ENCODE measurements at regions not wholly inside any gene's neighbourhood (a gene's known extent, or its start where the extent isn't known, plus 50 kb on each side); places are given as distances from the start of the nearest gene placed in this dataset.

DNA sequence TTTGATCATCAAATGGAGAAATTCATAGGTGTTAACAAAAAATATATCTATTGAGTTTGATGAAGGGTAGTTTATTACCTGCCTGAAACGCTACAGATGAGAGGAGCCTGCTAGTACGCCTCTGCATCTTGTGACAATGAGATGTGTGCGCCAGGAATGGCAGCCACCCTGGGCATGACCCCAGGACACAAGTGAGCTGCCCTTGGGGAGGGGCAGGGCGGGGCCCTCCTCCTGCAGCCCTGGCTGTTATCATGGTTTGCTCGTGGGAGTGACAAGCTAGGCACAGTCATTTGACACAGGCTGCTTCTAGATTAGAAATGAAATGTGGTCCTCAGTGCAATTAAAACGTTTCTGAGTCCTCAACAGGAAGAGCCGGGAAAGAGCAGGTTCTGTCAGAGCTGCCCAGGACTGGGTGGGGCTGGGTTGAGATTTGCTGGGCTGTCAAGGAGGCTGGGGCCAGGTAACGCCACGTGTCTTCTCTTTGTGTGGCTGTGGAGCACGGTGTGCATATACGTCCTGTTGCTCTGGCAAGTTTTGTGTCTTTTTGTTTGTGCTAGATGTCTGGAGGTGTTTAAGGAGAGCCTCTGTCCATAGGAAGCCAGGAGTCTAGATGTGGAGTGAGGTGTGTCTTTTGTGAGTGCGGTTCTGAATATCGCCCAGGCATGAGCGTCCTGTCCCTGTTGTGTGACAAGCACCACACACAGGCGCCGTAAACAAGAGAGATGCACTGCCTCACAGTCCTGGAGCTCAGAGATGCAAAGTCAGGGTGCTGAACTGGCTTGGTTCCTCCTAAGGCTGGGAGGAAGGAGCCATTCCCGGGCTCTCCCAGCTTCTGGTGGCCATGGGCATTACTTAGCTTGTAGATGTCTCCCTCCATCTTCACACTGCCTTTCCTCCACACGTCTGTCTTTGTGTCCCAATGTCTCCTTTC lies 129.0 kb upstream of the IRX4 start:
- DNase-seq (ENCODE audit: low spot score), result no peak

DNA sequence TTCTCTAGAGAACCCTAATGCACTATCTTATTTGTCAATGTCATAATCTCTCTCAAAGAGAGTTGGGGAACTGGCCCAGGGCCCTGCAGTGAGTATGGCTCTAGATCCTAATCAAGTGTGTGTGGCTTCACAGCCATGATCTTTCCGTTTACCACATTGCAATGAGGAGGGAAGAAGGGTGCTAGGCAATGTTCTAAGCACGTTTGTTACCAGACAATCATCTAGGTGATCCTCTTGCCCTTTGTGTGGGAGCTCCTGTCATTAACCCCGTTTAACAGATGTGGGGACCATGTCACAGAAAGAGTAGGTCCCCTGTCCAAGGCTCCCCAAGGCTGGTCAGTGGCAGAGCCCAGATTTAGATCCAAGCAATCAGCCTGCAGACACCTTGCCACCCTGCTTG lies 128.2 kb upstream of the IRX4 start:
- DNase-seq (ENCODE audit: low spot score), result no peak

DNA sequence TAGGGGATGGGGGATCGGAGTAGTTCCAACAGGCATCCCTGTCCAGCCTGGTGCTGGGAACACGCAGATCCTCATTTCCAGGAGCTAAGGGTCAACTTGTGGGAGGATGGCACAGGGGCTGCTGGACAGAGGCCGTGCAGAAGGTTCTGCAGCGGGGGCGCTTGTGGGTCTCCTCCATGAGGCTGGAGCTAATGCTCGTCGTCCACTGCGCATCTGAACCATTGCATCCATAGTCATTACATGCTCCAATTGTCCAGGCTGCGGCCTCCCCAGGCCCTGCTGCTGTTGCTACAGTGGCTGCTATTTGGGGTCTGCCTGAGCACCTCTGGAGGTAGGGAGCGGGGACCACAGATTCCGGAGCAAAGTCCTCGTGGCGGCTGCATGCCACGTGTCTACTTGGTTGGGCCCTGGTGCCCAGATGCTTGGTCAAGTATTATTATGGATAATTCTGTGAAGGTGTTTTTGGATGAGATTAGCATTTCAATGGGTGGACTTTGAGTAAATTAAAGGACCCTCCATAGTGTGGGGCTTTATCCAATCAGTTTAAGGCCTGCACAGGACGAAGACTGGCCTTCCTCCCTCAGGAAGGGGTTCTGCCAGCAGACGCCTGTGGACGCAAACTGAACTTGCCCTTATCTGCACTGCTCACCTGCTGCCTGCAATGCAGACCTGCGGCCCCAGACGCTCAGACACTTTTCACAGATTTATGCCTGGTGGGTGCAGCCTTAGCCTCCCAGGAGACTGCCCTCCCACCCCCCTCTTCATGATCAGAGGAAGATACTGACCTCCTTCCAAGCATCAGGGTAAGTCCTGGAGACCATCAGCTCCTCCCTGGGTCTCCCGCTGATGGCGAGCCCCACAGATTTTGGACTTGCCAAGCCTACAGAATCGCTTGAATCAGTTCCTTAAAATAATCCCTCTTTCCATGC lies 127.5 kb upstream of the IRX4 start:
- DNase-seq (ENCODE audit: low spot score), result no peak

DNA sequence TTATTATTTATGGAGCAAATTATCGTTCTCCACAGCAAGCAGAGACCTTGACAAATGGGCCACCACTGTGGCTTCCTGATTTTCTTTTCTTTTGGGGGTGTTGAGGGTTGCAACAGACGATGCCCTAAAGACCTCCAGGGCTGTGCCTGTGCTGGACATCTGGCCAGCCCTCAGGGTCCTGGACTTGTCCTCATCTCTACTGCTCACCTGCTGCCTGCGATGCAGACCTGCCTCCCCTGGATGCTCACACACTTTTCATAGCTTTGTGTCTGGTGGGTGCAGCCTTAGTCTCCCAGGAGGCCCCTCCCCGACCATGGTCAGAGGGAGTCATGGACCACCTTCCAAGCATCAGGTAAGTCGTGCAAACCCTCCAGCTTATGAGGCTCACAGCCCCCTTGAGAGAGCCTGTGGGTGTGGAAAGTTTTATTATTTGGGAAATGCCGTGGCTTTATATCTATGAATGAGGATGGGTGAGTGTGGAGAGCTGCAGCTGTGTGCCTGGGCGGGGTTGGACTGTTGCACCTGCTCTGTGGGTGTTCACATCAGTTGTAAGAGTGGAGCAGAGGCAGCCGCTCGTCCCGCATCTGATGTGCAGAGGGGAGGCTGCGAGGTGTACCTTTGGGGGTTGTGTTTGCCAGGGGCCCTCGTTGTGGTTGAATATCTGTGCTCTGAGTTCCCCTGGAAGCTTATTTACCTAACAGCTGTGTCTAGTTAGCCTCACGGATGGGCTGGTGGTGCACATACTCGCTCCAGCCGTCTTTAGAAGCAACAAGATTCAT lies 126.3 kb upstream of the IRX4 start:
- DNase-seq (ENCODE audit: low spot score), result no peak

DNA sequence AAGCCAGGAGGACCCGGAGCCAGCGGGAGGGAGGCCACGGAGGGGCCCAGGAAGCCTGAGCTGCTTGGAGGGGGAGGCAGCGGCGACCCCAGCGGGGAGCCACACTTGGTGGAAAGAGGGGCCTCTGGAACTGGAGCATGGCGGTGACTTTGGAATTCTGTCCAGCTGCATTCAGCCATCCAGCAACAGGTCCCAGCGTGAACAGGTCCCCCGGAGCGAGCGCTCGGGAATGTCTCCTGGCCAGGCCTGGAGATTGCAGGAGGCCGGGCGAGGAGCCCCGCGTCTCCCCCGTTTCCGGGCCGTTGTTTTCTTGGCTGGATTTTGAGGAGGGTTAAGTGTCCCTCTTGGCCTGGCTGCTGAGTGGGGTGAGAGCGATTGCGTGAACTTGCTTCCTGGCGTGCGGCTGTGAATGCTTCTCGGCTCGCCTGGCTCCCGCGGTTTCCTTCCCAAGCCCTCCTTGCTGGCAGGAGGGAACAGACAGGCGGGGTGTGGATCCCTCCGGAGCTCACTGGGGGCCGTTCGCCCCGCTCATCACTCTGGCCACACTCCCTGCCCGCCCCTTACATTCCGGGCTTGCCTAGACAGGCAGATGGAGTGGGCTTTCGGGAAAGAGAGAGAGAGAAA lies 125.3 kb upstream of the IRX4 start:
- no peak for DNase-seq (ENCODE audit: low spot score)

DNA sequence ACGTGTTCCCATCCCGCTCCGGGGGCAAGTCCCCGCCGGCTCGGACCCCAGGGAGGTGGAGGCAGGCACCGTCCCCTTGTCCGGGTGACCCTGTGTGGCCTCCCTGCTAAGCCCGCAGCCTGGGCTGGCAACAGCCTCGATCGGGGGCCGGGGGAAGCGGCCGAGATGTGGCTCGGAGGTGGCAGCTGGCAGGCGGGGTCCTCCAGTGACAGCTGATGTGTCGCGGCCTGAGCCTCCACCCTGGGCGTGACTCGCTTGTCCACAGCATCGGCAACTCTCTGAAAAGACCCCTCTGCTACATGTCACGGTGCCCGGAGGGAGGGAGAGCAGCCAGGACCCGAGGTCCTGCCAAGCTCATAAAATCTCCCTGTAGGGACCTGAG lies 124.8 kb upstream of the IRX4 start:
- DNase-seq (ENCODE audit: low spot score), result no peak

DNA sequence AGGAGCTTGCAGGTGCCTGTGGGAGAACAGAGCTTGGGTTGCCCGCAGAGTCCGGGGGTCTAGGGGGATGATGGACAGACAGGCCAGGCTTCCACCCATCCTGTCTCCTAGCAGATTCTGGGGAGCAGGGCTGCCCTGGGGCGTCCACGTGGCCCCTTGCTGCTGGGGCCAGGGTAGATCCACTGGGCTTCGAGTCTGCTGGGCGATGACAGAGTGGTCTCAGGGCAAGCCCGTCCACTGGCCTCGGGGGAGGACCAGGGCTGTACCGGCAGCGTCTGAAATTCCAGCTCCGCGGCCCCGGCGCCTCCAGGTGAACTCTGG lies 124.2 kb upstream of the IRX4 start:
- DNase-seq (ENCODE audit: low spot score), result no peak

DNA sequence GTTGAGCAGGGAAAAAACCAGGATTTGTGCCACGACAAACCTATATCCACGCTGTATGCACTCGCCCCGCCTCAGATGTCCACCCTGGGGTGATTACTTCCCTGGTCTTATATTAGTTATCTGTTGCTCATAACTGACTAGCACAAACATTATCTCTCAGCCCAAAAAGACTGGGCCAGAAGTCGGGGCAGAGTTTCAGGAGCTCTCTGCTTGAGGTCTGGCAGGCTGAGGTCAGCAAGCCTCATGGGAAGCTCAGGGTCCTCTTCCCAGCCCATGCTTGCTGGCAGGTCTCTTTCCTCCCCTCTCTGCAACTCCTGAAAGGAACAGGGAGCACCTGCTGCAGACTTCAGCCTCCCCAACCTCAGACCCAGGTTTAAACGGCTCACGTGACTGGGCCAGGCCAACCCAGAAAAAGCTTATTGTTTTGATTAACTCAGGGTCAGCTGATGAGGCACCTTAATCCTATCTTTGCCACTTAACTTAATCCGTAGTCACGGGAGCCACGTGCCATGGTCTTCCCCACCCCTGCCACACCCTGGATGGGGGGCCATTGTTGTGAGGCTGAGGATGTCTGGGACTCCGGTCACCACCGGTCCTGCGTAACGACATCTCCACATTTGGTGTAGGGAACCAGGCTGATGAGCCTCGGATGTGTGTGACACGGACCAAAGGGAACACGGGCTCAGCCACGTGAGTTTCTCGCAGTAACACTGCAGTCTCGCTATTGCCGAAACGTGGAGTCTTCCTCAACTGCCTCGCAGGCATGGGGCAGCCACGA lies 123.7 kb upstream of the IRX4 start:
- no peak for DNase-seq (ENCODE audit: low spot score)

DNA sequence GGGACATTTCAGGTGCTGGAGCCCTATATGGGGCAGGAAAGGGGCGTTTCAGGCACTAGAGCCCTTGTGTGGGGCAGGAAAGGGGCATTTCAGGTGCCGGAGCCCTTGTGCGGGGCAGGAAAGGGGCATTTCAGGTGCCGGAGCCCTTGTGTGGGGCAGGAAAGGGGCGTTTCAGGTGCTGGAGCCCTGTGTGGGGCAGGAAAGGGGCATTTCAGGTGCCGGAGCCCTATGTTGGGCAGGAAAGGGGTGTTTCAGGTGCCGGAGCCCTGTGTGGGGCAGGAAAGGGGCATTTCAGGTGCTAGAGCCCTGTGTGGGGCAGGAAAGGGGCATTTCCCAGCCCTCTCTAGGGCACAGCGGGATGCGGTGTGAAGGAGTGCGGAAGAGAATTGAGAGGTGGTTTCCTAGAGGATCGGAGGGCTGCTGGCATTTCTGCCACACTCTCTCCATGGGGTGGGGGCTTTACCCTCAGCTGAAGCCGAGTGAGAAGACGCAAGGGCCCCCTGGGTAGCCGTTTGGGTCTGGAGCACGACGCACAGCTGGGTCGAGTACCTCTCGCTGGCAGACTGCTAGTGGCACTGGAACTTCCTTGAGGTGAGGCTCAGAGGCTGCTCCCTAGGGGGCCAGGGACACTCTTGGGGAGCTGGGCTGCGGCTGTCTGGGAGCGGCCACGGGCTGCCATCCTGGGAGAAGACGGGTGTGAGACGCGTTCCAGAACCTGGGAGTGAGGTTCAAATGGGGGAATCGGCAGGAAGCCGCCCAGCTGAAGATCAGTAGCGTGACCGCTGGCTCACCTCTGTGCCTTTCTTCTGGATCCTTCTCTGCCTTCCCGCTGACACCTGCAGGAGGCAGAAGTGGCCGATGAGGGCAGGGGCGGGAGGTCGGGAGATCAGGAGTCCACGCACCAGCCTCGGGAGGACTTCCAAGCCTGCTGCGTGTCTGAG lies 122.6 kb upstream of the IRX4 start:
- DNase-seq (ENCODE audit: low spot score), result no peak

DNA sequence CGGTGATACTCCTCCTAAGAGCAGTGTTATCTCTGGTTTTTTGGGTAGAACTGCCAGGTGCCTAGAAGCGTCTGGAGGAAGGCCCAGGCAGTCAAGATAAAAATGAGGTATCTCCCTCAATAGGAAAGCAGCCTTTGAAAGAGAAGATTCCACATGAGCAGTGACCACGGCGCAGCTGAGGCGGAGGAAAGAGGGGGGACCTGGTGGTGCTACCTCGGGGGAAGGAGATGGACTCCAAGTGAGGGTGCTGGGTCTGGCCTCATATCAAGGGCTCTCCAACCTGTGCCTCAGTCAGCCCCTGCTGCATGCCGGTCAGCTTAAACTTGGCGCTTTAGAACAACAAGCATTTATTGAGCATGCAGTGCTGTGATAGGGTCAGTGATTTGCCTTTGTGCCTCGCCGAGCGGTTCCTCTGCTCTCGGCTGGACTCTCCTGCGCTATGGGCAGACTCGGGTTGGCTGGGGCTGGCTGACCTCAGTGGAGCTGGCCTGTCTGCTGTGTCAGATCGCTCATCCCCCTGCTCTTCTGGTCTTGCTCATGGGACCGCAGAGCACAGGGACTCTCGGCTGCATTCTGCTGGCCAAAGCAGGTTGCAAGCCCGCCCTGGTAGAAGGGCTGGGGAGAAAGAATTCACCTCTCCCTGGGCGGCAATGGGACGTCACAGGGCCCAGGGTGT lies 121.1 kb upstream of the IRX4 start:
- no peak for DNase-seq (ENCODE audit: low spot score)

DNA sequence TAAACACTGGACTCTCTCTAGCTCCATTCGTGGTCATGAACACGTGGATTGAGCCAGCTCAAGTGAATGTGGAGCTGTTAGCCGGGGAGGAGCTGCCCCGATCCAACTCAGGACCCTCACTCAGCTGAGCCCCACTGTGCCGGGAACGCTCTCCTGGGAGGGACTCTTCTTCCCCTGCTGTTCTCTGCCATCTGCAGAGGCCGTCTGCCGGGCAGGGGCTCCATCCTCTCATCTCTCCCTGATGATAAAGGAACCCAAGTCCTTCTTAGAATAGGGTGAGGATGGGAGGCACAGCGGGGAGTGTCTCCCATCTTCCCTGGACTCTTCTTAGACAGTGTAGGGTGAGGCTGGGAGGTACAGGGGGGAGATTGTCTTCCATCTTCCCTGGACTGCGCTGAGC lies 120.5 kb upstream of the IRX4 start:
- no peak for DNase-seq (ENCODE audit: low spot score)

DNA sequence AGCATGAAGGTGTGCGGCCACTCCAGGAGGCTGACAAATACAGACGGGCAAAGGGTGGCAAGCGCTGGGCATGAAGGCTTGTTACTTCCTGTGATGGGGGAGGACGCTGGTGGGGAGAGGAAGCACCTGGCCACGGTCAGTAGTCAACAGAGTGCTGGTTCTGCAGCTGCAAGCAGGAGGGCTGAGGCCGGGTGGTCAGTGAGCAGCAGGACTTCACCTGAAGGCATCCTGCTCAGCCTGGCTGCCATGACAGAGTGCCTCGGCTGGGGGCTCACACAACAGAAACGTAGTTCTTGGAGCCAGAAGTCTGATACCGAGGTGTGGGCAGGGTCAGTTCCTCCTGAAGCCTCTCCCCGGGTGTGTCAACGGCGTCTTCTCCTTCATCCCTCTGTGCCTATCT lies 118.6 kb upstream of the IRX4 start:
- DNase-seq (ENCODE audit: low spot score), result no peak

DNA sequence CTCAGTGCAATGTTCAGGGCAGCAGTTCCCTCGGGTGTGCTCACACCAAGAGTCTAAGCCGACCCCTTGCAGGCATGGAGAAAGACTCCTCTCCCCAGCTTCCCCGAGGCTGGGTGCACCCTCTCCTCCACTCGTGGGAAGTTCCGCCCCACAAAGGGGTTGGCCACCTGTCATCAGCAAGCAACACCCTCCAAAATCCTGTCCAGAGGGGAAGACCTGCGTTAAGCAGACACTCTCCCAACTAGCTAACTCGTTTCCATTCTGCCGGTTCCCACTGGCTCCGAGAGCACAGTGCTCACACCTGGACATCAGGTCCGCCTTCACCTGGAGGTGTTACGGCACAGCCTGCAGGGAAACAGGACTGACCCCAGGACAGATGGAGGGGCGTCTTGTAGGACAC lies 117.9 kb upstream of the IRX4 start:
- DNase-seq (ENCODE audit: low spot score), result no peak

DNA sequence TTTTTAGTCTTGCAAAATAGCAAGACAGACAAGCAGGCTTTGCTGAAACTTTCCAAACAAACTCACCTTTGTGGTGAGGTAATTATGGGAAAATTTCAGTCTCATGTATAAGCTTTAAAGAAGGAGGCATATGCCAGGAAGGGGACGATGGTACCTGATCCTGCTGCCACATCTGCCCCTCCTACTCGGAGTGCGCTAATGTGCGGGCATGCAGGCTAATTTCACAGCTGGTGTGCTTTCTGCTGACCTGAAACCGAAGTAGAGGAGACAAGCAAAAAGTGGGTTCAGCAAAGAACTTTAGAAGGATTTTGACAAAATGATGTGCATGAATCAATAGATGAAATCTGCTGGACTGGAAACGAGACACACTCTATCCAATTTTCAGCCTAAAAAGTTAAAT lies 117.1 kb upstream of the IRX4 start:
- no peak for DNase-seq (ENCODE audit: low spot score)

DNA sequence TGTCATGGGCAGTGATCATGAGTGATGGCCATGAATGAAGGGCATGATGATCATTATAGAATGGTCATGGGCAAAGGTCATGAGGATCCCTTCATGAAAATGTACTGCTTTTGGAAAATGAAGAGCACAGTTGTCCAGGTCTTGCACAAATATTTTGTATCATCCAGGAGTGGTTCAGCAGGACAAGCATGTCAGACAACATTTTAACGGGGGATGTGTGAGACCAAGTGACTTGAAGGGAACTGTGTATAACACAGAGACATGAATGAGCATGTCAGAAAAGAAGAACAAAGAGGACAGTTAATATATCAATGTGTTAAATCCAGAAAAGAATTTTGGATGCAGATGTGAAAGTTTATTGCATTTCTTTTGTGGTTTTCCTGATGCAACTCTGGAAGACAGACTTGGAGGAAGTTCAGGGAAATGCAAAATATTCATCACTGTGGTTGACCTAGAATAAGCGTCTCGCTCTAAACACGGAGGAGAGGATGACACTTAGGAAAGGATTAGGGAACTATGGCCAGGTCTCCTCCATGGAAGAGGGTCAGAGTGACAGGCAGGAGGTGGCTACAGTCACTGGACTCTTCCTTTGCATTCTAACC lies 116.1 kb upstream of the IRX4 start:
- DNase-seq (ENCODE audit: low spot score), result no peak

DNA sequence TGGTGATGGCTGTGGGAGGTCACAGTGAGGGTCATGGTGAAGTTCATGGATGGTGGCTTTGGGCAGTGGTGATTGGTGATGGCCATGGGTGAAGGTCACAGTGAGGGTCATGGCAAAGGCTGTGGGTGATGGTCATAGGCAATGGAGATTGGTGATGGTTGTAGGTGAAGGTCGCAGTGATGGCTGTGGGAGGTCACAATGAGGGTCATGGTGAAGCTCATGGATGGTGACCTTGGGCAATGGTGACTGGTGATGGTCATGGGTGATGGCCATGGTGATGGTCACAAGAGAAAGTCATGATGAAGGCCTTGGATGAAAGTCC lies 115.6 kb upstream of the IRX4 start:
- DNase-seq (ENCODE audit: low spot score), result no peak

DNA sequence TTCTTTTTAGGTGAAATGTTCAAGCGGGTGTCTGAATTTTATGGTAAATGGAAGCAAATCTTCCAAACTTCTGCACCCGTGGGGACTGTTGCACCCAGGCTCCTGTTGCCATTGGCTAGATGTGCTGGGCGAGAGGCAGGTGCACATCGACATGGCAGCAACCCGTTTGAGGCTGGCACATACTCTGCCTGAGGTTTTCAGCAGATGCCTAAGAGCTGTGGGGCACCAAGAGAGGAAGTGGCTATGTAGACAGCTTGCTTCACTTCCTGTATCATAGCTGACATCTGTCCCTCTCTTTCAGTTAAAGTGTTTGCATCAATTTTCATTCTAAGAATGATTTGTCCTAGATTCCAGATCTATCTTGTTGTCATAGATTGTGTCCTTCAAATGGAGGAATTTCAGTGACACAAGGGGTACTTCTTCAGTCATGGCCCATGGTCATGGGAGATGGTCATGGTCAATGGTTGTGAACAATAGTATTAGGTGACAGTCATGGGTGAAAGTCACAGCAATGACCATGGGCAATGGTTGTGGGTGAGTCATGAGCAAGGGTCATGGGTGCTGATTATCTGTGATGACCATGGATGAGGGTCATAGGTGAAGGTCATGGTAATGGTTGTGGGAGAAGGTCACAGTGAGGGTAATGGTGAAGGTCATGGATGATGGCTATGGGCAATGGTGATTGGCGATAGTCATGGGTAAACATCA lies 115.1 kb upstream of the IRX4 start:
- no peak for DNase-seq (ENCODE audit: low spot score)

DNA sequence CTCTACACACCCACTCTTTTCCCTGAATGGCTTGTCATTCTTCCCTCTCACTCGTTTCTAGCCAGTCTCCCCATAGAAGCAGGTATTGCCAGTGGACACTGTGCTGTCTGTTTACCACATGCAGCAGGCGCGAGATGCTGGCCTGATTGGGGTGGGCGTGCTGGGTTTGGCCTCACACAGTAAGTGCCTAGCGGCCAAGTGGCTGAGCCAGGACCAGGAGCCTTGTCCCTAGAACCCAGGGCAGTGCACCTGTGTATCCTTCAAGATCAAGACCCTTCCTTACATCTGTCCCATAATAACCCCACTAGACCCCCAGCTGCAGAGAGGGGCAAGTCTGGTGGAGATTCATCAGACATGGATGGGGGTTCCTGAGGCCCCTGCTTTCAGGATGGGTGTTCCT lies 112.8 kb upstream of the IRX4 start:
- DNase-seq (ENCODE audit: low spot score), result no peak

DNA sequence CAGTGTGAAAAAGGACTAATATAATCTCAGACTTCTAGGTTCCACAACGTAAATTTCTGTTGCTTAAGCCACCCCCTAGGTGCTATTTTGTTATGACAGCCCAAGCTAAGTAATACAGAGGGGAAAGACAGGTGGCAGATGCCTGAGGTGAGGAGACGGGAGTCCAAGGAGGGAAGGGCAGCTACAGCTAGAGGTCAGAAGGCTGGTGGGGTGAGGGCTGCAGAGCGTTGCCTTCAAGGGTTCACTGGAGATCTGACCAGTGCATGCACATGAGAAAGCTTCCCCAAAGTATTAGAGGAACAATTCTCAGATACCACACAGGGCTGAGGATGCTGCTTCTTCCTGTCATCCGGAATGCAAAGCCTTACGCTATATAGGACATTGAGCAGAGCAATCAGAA lies 104.7 kb upstream of the IRX4 start:
- DNase-seq (ENCODE audit: low spot score), result no peak
